Fibroblast of lung (primary cell): ENCODE measurements at regions not wholly inside any gene's neighbourhood (a gene's known extent, or its start where the extent isn't known, plus 50 kb on each side); places are given as distances from the start of the nearest gene placed in this dataset.

Experiments
- DNase-seq, 2 donors: peaks; one replicate each; pipeline versions ENCODE4 v3.0.0 to v3.0.0-alpha.2; 2010; ENCODE audit warnings: low read depth in 2 of 2
- H2AFZ ChIP-seq: 2 replicates; pipeline ENCODE4 v1.5.1; 2012; ENCODE audit warnings: low read length, control low read depth, inconsistent platforms
- H3K27ac ChIP-seq: 2 replicates; pipeline ENCODE4 v1.5.1; 2011; ENCODE audit warnings: low read length, control low read depth; ENCODE audit not compliant: insufficient read depth
- H3K27me3 ChIP-seq: 2 replicates; pipeline ENCODE4 v1.5.1; 2011; ENCODE audit warnings: mild to moderate bottlenecking, low read length; ENCODE audit not compliant: control insufficient read depth, insufficient read depth
- H3K36me3 ChIP-seq: 2 replicates; pipeline ENCODE4 v1.5.1; 2011; ENCODE audit warnings: low read length; ENCODE audit not compliant: control insufficient read depth, insufficient read depth
- H3K4me1 ChIP-seq: 2 replicates; pipeline ENCODE4 v1.5.1; 2011; ENCODE audit warnings: low read length; ENCODE audit not compliant: control insufficient read depth, insufficient read depth; ENCODE audit errors: extremely low read depth
- H3K4me2 ChIP-seq: 2 replicates; pipeline ENCODE4 v1.5.1; 2011; ENCODE audit warnings: low read length, control low read depth; ENCODE audit not compliant: insufficient read depth; ENCODE audit errors: extremely low read depth
- H3K4me3 ChIP-seq, 4 experiments: fragments of 200-600 bp in 1 of 4; sonication (generic) in 1 of 4; replicated peaks in 1 of 4; 2 replicates each; pipeline ENCODE4 v1.5.1; 2011 to 2016; ENCODE audit warnings: low read length in 4 of 4, low read depth in 3 of 4, mild to moderate bottlenecking in 3 of 4, control low read depth in 2 of 4, inconsistent platforms in 1 of 4, mixed read lengths in 1 of 4; ENCODE audit not compliant: insufficient read depth in 1 of 4; ENCODE audit errors: control extremely low read depth in 1 of 4
- H3K79me2 ChIP-seq: 2 replicates; pipeline ENCODE4 v1.5.1; 2012; ENCODE audit warnings: mild to moderate bottlenecking, low read length, inconsistent platforms; ENCODE audit not compliant: control insufficient read depth, insufficient read depth
- H3K9ac ChIP-seq: 2 replicates; pipeline ENCODE4 v1.5.1; 2011; ENCODE audit warnings: mild to moderate bottlenecking, low read length, control low read depth; ENCODE audit not compliant: insufficient read depth
- H3K9me3 ChIP-seq: 2 replicates; pipeline ENCODE4 v1.5.1; 2012; ENCODE audit warnings: low read depth, low read length; ENCODE audit not compliant: control insufficient read depth, insufficient read depth
- H4K20me1 ChIP-seq: 2 replicates; pipeline ENCODE4 v1.5.1; 2011; ENCODE audit warnings: low read length; ENCODE audit not compliant: control insufficient read depth, insufficient read depth; ENCODE audit errors: extremely low read depth
- CTCF ChIP-seq, 2 donors: IDR thresholded peaks in 1 of 2; conservative IDR thresholded peaks in 1 of 2; 1 replicate in 1 of 2; 2 replicates in 1 of 2; pipeline ENCODE4 v1.5.1; 2011 to 2012; ENCODE audit warnings: low read length in 2 of 2, control low read depth in 1 of 2, inconsistent platforms in 1 of 2, low read depth in 1 of 2, mild to moderate bottlenecking in 1 of 2
- EZH2 ChIP-seq: IDR thresholded peaks from 2 replicates; pipeline ENCODE4 v1.5.1; 2012; ENCODE audit warnings: low read length, control low read depth, mild to moderate bottlenecking; ENCODE audit errors: missing control alignments

GRCh38 chr10:4307910-4308309 lies 518.1 kb upstream of the AKR1E2 start:
- no peak for TF ChIP-seq CTCF (conservative IDR thresholded peaks at IDR 0.05 in 1 of 2, IDR thresholded peaks at IDR 0.05 in 1 of 2; ENCODE audit: low read depth in 1 of 2, low read length in 2 of 2)
- no peak for TF ChIP-seq EZH2
- Histone ChIP-seq H3K9ac (no peak overlapping the region), H2AFZ (no peak overlapping the region), H3K27ac (no peak overlapping the region), H3K4me1 (no peaks in the 10 kb centered on the region), H3K79me2 (no peaks in the 10 kb centered on the region), H3K9me3 (no peaks in the 10 kb centered on the region), H3K4me3 (no peak overlapping the region), H3K4me2 (no peak overlapping the region), H3K36me3 (no peaks in the 10 kb centered on the region), H4K20me1 (no peaks in the 10 kb centered on the region), H3K27me3 (no peaks in the 10 kb centered on the region)
- DNase-seq: no peak

- TF ChIP-seq EZH2 (no peak), CTCF (conservative IDR thresholded peaks at IDR 0.05 in 1 of 2, IDR thresholded peaks at IDR 0.05 in 1 of 2; ENCODE audit: low read depth in 1 of 2, low read length in 2 of 2) (no peak)
- no peaks in the 10 kb centered on the region for H3K4me1 ChIP-seq
- no peaks in the 10 kb centered on the region for H3K36me3 ChIP-seq
- H3K27me3 ChIP-seq: no peaks in the 10 kb centered on the region
- no peak overlapping the region for H2AFZ ChIP-seq
- no peak overlapping the region for H3K27ac ChIP-seq
- H3K9me3 ChIP-seq: no peaks in the 10 kb centered on the region
- no peak for DNase-seq
- H3K79me2 ChIP-seq: no peaks in the 10 kb centered on the region
- no peaks in the 10 kb centered on the region for H4K20me1 ChIP-seq
- H3K4me3 ChIP-seq: no peak overlapping the region
- H3K9ac ChIP-seq: no peak overlapping the region
- no peak overlapping the region for H3K4me2 ChIP-seq
Measured at GRCh38 chr10:4306871-4307270, 519.1 kb upstream of the AKR1E2 start.

GRCh38 chr10:4303045-4303444 lies 518.0 kb upstream of the KLF6 start:
- peak in 1 of 2 donors; percentile 32 for DNase-seq
- Histone ChIP-seq H3K9me3 (no peaks in the 10 kb centered on the region), H3K4me2 (no peak overlapping the region), H3K4me1 (no peaks in the 10 kb centered on the region), H3K27me3 (no peaks in the 10 kb centered on the region), H4K20me1 (no peaks in the 10 kb centered on the region), H2AFZ (no peak overlapping the region), H3K27ac (no peak overlapping the region), H3K9ac (no peak overlapping the region), H3K4me3 (no peak overlapping the region), H3K36me3 (no peaks in the 10 kb centered on the region), H3K79me2 (no peaks in the 10 kb centered on the region)
- TF ChIP-seq EZH2 (no peak), CTCF (conservative IDR thresholded peaks at IDR 0.05 in 1 of 2, IDR thresholded peaks at IDR 0.05 in 1 of 2; ENCODE audit: low read depth in 1 of 2, low read length in 2 of 2) (no peak)
